ENCODE measurements at regions not wholly inside any gene's neighbourhood (a gene's known extent, or its start where the extent isn't known, plus 50 kb on each side); places are given as distances from the start of the nearest gene placed in this dataset.
A peak's percentile ranks its signal among the peaks of the same experiment; 100 is the strongest.

- DNase-seq: no peak
These were observed 785.2 kb downstream of the NR2F2 start for GRCh38 chr15:97115761-97116070.

DNA sequence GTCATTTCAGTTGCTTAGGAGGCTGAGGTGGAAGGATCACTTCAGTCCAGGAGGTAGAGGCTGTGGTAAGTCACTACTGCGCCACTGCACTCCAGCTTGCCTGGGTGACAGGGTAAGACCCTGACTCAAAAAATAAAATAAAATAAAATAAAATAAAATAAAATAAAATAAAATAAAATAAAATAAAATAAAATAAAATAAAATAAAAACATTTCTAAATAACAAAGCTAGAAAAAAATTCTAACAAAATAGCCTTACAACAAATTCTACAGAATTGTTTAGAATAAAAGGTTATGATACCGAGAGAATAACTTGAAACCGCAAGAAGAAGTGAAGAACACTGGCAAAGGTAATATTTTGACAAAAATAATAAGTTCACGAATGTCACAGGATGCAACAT is 794.3 kb downstream of the NR2F2 start:
- DNase-seq: no peak

- DNase-seq: no peak
These were observed 796.2 kb downstream of the NR2F2 start for GRCh38 chr15:97126553-97127233.

DNA sequence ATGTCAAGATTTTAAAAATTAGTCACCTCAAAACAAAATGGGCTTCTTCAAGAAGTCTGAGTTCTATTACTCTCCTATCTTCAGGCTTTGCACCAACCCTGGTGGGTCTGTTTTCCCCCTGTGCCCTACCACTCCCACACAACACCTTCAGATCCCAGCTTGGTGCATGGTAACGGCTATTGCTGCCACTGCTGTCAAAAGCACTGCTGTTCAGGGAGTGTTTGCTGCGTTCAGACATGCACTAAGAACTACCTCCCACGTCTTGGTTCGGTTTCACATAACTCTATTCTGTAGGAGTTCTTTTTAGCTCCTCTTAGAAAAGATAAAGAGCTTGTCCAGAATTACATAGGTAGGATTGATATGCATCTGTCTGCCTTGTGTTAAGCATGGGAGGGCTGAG is 799.2 kb downstream of the NR2F2 start:
- no peak for DNase-seq

- DNase-seq: no peak
These were observed 809.7 kb downstream of the NR2F2 start for GRCh38 chr15:97140216-97140615.

DNA sequence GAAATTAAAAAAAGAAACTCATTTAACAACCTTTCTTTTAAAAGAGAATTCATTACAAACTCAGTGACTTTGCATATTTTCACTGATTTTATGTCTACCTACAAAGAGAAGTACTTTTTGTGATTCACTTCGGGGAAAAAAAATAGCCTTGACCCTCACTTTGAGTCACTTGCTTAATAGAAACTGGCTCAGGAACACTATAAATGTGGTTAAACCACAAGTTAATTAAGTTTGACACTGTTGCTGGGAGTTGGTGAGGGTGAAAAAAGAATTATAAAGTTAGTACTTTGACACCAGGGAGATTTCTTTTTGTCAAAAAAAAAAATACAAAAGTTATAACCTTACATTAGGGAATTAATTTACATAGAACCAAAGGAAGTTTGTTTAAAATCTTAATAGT is 810.9 kb downstream of the NR2F2 start:
- no peak for DNase-seq

DNA sequence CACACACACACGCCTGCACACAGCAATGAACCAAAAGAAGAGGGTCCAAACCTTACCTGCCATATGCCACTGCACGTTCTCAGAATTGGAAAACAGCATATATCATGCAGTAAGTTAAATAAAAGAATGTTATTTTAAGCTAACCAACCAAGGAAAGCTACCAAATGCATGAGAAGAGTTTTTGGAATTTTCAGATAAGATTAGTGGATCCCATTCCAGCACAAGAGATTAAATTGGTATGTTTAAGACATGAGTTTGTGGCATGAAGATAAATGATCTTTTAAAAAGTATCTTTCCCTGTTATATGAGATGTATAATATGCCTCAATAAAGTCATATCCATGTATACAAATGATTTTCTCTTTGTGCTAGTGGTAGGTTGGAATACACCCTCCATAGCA is 811.4 kb downstream of the NR2F2 start:
- no peak for DNase-seq

GRCh38 chr15:97143592-97144376 is 813.3 kb downstream of the NR2F2 start:
- no peak for DNase-seq

DNA sequence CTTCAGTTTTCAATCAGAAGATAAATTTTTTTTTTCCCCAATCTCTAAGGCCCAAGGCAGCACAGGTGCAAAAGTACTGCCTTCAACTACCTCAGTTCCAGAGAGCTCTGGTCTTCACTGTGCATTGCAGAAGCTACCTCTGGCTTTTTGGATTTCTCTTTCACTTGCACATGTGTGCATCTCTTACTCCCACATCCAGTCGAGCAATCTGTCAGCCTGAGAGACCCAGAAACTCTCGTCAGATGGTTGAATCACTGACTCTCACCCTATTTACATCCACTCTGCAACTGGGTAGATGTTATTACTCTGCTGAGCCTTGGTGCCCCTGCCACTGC is 813.8 kb downstream of the NR2F2 start:
- no peak for DNase-seq

DNA sequence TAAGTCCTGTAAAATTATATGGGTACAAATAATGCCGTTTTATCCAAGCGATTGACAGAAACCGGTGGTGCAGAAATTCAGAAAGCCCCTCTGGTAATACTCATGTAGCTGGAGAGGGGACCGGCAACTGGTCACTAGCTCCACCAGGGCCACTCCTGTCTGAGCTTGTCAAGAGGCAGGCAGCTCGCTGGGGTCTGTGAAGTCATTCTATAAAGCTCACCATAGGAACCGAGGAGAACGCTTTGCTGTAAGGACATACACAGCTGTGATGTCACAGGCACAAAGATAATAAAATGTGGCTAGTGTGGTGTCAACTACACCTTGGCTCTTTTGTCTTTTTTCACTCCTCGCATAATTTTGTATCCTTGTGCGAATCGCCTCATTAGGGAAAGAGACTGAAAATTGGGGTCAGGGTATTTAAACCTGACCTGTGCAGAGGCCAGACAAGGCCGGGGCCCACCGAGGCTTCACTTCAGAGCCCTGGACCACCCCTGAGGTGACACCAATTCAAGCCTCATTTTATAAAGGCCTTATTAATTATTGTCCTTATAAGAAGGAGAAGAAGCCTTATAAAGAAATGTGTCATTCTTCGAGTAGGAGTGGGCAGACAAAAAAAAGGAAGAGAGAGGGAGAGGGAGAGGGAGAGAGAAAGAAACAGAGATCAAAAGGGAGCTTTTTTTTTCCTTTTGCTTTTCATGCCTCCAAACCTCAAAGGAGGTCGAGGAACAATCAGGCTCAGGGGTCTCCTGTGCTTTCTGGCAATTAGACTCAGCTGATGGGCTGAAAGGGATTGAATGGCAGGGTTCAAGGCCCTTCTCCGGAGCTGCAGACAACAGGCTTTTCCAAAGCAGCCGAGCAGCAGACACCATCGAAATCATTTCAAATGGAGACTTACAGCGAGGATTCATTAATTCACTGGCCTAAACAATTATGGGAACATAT is 813.3 kb upstream of the ARRDC4 start:
- no peak for DNase-seq

- DNase-seq: no peak
These were observed 807.0 kb upstream of the ARRDC4 start for GRCh38 chr15:97153356-97153965.

DNA sequence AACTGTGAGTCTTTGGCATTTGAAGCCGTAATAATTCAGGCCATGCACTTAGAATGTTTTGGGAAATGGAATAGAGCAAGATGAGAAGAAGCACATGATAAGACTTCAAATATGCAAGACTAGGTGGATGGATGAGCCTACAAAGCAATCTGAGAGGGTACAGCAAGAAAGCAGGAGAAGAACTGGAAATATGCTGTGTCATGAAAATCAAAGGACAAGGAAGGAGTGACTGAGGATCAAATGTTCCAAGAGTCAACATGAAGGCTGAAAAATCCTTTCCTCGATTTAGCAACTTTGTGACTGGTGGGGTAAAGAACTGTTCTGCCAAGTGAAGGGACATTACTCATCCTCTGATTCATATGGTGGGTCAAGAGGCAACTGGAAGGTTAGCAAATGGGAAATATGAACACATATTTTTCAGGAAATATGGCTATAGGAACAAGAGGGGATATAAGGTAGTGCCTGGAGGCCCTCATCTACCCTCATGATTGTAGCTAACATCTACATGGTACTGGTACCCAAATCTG is 803.7 kb upstream of the ARRDC4 start:
- no peak for DNase-seq

GRCh38 chr15:97162805-97163495 is 797.6 kb upstream of the ARRDC4 start:
- no peak for DNase-seq

DNA sequence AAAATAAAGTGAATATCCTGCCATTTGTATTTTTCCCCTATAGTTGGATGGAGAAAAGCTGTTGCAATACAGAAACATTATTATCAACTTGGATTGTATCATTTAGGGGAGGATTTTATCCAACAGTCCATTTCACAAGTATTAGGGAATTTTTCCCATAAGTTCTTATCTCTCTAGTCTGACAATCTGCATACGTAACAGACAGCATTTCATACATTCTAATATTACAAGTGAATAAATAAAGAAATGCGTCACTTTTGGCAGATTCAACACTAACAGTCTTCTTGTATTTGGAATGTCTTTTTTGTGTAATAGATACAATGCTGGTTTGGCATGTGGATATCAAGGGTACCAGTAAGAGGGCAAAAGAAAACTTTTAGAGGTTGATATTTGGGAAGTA is 795.3 kb upstream of the ARRDC4 start:
- DNase-seq: no peak

DNA sequence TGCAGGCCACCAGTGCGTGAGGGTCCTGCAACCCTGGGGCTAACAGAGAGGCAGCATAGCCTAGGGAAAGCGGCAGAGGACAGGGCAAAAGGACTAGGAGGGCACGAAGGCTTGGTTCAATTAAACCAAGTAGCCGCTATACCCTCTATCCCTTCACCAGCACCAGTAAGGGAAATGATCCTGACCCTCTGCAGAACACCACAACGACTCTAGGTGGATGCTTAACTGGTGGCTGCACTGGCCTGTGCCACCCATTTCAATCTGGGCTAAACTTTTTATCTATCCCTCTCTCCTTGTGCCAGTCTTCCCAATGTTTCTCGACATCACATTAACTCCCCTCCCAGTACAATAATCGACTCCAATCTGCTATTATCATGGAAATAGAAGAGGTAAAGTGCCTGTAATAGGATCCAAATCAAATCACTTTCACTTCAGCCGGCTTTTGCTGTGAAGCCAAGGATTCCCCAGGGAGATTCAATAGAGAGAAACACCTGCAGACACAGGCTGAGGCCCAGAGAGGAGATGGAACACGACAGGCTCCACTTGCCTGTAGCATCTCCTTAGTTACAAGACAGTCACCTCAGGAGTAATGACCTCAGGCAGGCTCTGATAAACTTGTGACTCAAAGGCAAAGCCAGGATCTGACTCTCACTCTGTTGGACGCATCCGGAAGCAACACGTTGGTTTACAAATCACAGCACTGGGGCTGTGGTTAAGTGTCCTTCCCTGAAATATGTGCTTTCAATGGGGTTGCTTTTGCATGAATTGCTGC is 791.6 kb upstream of the ARRDC4 start:
- DNase-seq: peak; percentile 21

DNA sequence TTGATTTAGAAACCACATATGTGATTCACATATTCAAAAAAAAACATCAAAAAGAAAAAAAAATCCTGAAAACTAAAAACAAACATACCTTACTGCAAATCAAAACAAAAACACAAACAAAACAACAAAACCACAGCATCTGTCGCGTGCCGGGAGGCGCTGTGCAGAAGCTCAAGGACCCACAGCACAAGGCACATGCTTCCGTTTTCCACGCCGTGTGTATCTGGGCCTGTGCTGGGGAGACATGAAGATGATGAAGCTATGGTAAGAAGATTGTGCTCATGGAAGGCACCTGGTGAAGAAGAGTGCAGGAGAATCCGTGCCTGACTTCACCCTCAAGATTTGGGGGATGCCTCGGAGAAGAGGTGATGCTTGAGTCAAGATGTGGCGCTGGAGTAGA is 788.9 kb upstream of the ARRDC4 start:
- DNase-seq: no peak

- no peak for DNase-seq
These were observed 785.5 kb upstream of the ARRDC4 start for GRCh38 chr15:97174886-97175540.

DNA sequence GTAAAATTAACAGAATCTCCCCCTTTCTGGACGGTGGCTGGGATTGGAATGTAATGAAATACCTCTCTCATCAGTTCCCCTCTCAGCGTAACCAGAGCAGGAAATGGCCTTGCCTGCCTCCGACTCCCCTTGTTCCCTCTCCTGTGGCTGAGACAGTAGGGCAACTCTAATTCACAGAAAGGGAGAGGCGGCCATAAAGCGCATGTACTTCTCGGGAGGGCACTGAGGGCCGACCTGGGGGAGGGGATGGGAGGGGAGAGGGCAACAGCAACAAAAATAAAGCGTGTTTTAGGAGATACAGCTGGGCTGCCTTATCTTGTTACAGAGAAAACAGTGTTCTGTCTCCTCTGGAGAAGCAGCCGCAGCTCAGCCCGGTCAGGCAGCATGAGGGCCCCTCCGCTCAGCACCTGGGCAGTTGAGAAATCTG is 783.3 kb upstream of the ARRDC4 start:
- no peak for DNase-seq

DNA sequence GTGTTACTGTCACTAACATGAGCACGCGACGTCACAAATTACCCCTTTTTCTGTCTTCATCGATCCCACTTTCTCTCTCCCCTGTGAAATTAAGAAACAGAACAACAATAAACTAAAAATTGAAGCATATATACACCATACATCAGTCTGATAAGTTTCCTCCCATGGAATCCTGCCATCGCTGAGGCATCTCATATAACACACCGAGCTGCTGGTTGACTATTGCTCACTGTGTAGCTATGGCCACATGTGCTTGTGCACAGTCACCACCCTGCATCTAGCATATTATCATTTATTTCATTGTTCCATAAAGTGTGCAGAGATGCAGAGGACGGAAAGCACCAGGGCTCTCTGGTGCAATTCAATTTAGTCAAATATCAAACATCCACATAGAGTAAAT is 777.9 kb upstream of the ARRDC4 start:
- DNase-seq: no peak

- DNase-seq: no peak
These were observed 771.2 kb upstream of the ARRDC4 start for GRCh38 chr15:97189162-97189780.

GRCh38 chr15:97194750-97195149 is 765.8 kb upstream of the ARRDC4 start:
- DNase-seq: no peak
